Thoracic aorta (tissue), 2 donors: ENCODE measurements at regions not wholly inside any gene's neighbourhood (a gene's known extent, or its start where the extent isn't known, plus 50 kb on each side); places are given as distances from the start of the nearest gene placed in this dataset.

Experiments used
- ATAC-seq: fragments of 150-250 bp; one replicate; pipeline ENCODE4 v1.8.0; 2017; ENCODE audit warnings: low read depth; ENCODE audit not compliant: insufficient number of reproducible peaks, low FRiP score
- DNase-seq: peaks from one replicate; pipeline ENCODE4 v3.0.0-alpha.2; 2020; ENCODE audit warnings: low spot score
- H3K27ac ChIP-seq, 2 donors: fragments of 200-600 bp; sonication (generic); 1 replicate in 1 of 2; 2 replicates in 1 of 2; pipeline ENCODE4 v1.5.1; 2016; ENCODE audit warnings: mild to moderate bottlenecking in 2 of 2, moderate library complexity in 2 of 2
- H3K27me3 ChIP-seq: fragments of 200-600 bp; sonication (generic); replicated peaks from 2 replicates; pipeline ENCODE4 v1.6.0; 2016; ENCODE audit warnings: mild to moderate bottlenecking; ENCODE audit not compliant: insufficient read depth
- H3K36me3 ChIP-seq: fragments of 200-600 bp; sonication (generic); one replicate; pipeline ENCODE4 v1.5.1; 2016
- H3K4me1 ChIP-seq, 2 donors: fragments of 200-600 bp; sonication (generic); 1 replicate in 1 of 2; 2 replicates in 1 of 2; pipeline versions ENCODE4 v1.5.1 to v1.6.0; 2016; ENCODE audit warnings: low read depth in 2 of 2, mild to moderate bottlenecking in 1 of 2; ENCODE audit not compliant: control insufficient read depth in 1 of 2
- H3K4me3 ChIP-seq: fragments of 200-600 bp; sonication (generic); 2 replicates; pipeline ENCODE4 v1.5.1; 2016; ENCODE audit warnings: mild to moderate bottlenecking
- H3K9me3 ChIP-seq: fragments of 200-600 bp; sonication (generic); 2 replicates; pipeline ENCODE4 v1.5.1; 2016
- CTCF ChIP-seq: fragments of 200-600 bp; sonication (generic); IDR thresholded peaks from one replicate; pipeline ENCODE4 v1.5.1; 2019; ENCODE audit warnings: antibody characterized with exemption

GRCh38 chr1:222117809-222118208, 375.9 kb upstream of the DUSP10 start:
- Histone ChIP-seq H3K36me3 (no peaks in the 10 kb centered on the region), H3K4me3 (no peak overlapping the region), H3K27me3 (no peaks in the 10 kb centered on the region), H3K4me1 (no peaks in the 10 kb centered on the region), H3K9me3 (no peaks in the 10 kb centered on the region), H3K27ac (no peak overlapping the region)
- no peak for TF ChIP-seq CTCF
- ATAC-seq (no peak), DNase-seq (no peak)

DNA sequence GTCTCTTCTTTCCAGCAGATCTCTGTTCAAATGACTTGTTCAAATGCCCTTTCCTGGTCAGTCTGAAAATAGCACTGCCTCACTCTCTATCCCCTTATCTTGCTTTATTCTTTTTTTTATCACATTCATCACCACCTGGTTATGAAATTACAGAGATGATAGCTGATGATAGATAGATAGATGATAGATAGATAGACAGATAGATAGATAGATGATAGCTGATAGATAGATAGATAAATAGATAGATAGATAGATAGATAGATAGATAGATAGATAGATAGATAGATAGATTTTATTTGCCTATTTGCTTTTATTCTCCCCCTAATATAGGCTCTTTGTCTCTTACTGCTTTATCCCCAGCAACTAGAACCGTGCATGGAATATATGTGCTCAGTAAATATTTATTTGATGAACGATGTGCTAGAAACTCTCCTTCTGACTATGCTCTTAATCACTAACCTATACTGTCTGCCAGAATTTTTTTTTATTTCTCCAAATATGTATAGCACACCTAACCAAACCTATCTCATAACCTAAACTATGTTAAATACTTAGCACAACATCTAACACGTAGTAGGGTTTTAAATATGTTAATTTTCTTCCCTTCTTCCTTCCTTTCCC, 372.8 kb upstream of the DUSP10 start:
- Histone ChIP-seq H3K27me3 (no peaks in the 10 kb centered on the region), H3K9me3 (no peaks in the 10 kb centered on the region), H3K4me1 (no peaks in the 10 kb centered on the region), H3K27ac (no peak overlapping the region), H3K4me3 (no peak overlapping the region), H3K36me3 (no peaks in the 10 kb centered on the region)
- no peak for ATAC-seq
- DNase-seq = no peak
- TF ChIP-seq CTCF = no peak

DNA sequence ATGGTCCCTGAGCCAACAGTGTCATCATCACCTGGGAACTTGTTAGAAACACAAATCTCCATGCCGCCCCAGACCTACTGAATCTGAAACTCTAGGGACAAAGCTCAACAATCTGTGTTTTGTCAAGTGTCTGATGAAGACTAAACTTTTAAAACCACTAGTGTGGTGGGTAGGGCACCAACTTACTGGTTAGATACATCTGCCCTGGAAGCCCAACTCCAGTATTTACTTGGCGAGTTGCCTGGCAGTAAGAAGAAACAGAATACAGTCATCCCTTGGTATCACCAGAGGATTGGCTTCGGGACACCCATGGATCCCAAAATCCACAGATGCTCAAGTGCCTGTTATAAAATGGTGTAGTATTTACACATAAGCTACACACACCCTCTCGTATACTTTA, 367.9 kb upstream of the DUSP10 start:
- DNase-seq = no peak
- TF ChIP-seq CTCF = no peak
- no peak for ATAC-seq
- Histone ChIP-seq H3K4me3 (no peak overlapping the region), H3K9me3 (no peaks in the 10 kb centered on the region), H3K36me3 (no peaks in the 10 kb centered on the region), H3K4me1 (no peaks in the 10 kb centered on the region), H3K27me3 (no peaks in the 10 kb centered on the region), H3K27ac (no peak overlapping the region)

DNA sequence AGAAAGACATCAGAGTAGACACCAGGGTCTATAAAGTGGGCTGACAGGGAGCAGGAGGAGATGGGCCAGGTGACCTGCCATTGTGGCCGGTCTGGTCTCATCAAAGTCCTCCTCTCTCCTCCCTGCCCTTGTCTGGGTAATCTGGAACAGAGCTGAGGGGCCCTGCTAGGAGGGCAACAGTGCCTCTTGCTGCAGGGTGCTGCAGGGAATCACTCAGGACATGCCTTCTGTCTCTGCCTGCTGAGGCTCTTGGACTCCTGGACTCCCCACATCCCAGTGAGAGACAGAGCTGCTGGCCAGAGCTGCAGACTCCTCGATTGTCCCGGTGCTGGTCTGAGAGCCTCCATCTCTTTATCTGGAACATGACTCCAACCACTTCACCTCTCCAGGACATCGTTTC, 366.1 kb upstream of the DUSP10 start:
- no peak for DNase-seq
- no peaks in the 10 kb centered on the region for H3K27me3 ChIP-seq
- no peaks in the 10 kb centered on the region for H3K4me1 ChIP-seq
- no peaks in the 10 kb centered on the region for H3K9me3 ChIP-seq
- no peak for ATAC-seq
- TF ChIP-seq CTCF = no peak
- H3K4me3 ChIP-seq = no peak overlapping the region
- H3K36me3 ChIP-seq = no peaks in the 10 kb centered on the region
- no peak overlapping the region for H3K27ac ChIP-seq

DNA sequence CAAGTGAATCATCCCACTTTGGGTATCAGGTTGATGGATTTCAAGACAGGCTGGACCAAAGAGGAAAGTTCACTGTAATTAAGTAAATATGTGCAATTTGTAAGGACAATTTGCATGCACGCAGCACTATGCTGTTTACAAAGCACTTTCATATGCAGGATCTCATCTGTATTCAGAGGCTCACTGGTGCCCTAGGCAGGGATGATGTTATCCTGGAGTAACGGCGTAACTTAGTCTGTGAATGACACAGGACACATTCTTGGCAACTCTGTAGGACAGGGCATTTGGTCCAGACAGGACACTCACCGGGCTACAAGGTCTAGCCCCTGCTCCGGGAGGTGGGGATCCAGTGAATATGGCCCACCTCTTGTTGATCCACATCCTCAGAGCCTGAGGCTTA, 365.4 kb upstream of the DUSP10 start:
- Histone ChIP-seq H3K9me3 (no peaks in the 10 kb centered on the region), H3K27ac (no peak overlapping the region), H3K27me3 (no peaks in the 10 kb centered on the region), H3K4me1 (no peaks in the 10 kb centered on the region), H3K4me3 (no peak overlapping the region), H3K36me3 (no peaks in the 10 kb centered on the region)
- no peak for TF ChIP-seq CTCF
- no peak for ATAC-seq
- no peak for DNase-seq
